ENCODE measurements at regions not wholly inside any gene's neighbourhood (a gene's known extent, or its start where the extent isn't known, plus 50 kb on each side); places are given as distances from the start of the nearest gene placed in this dataset.

GRCh38 chr13:85174291-85174690 is 624.9 kb downstream of the SLITRK6 start:
- Histone ChIP-seq H3K27me3 (ENCODE audit: control insufficient read depth, insufficient read depth, low read length) (no peaks in the 10 kb centered on the region), H3K27ac (ENCODE audit: low read depth, low read length) (no peak overlapping the region), H3K4me1 (ENCODE audit: control insufficient read depth, insufficient read depth, low read length) (no peaks in the 10 kb centered on the region), H3K4me3 (ENCODE audit: low read depth, low read length) (no peak overlapping the region), H3K36me3 (ENCODE audit: control insufficient read depth, insufficient read depth, low read length) (no peaks in the 10 kb centered on the region), H3K9me3 (ENCODE audit: control insufficient read depth, insufficient read depth, low read length) (peaks cover 2% of the 10 kb centered on the region)
- no peak for DNase-seq (ENCODE audit: low read depth in 4 of 6, low spot score in 6 of 6)
- WGBS (ENCODE audit: insufficient coverage): no CpG with 5 or more reads among the region's 1 CpG

- Histone ChIP-seq H3K9me3 (ENCODE audit: control insufficient read depth, insufficient read depth, low read length) (no peaks in the 10 kb centered on the region), H3K27ac (ENCODE audit: low read depth, low read length) (no peak overlapping the region), H3K36me3 (ENCODE audit: control insufficient read depth, insufficient read depth, low read length) (no peaks in the 10 kb centered on the region), H3K4me3 (ENCODE audit: low read depth, low read length) (no peak overlapping the region), H3K4me1 (ENCODE audit: control insufficient read depth, insufficient read depth, low read length) (no peaks in the 10 kb centered on the region), H3K27me3 (ENCODE audit: control insufficient read depth, insufficient read depth, low read length) (no peaks in the 10 kb centered on the region)
- 67% methylated on average over 1 of the region's 1 CpG for WGBS (ENCODE audit: insufficient coverage)
- peak in 2 of 6 donors; percentile 3 to 4 for DNase-seq (ENCODE audit: low read depth in 4 of 6, low spot score in 6 of 6)
Observed at GRCh38 chr13:85170372-85170771, 628.8 kb downstream of the SLITRK6 start.

- Histone ChIP-seq H3K4me3 (ENCODE audit: low read depth, low read length) (no peak overlapping the region), H3K27me3 (ENCODE audit: control insufficient read depth, insufficient read depth, low read length) (no peaks in the 10 kb centered on the region), H3K27ac (ENCODE audit: low read depth, low read length) (no peak overlapping the region), H3K9me3 (ENCODE audit: control insufficient read depth, insufficient read depth, low read length) (peaks cover 3% of the 10 kb centered on the region), H3K36me3 (ENCODE audit: control insufficient read depth, insufficient read depth, low read length) (no peaks in the 10 kb centered on the region), H3K4me1 (ENCODE audit: control insufficient read depth, insufficient read depth, low read length) (no peaks in the 10 kb centered on the region)
- WGBS (ENCODE audit: insufficient coverage): 100% methylated on average over 1 of the region's 1 CpG
- DNase-seq (ENCODE audit: low read depth in 4 of 6, low spot score in 6 of 6): no peak
Observed at GRCh38 chr13:85166891-85167290, 632.3 kb downstream of the SLITRK6 start.

- H3K27ac ChIP-seq (ENCODE audit: low read depth, low read length): no peak overlapping the region
- WGBS (ENCODE audit: insufficient coverage): 86% methylated on average over 2 of the region's 2 CpGs
- DNase-seq (ENCODE audit: low read depth in 4 of 6, low spot score in 6 of 6): no peak
- H3K9me3 ChIP-seq (ENCODE audit: control insufficient read depth, insufficient read depth, low read length): peaks cover 3% of the 10 kb centered on the region
- no peak overlapping the region for H3K4me3 ChIP-seq (ENCODE audit: low read depth, low read length)
- no peaks in the 10 kb centered on the region for H3K36me3 ChIP-seq (ENCODE audit: control insufficient read depth, insufficient read depth, low read length)
- no peaks in the 10 kb centered on the region for H3K4me1 ChIP-seq (ENCODE audit: control insufficient read depth, insufficient read depth, low read length)
- H3K27me3 ChIP-seq (ENCODE audit: control insufficient read depth, insufficient read depth, low read length): no peaks in the 10 kb centered on the region
Observed at GRCh38 chr13:85163063-85163462, 636.2 kb downstream of the SLITRK6 start.

GRCh38 chr13:85148009-85148408 is 651.2 kb downstream of the SLITRK6 start:
- H3K36me3 ChIP-seq (ENCODE audit: control insufficient read depth, insufficient read depth, low read length): no peaks in the 10 kb centered on the region
- 10% methylated on average over 2 of the region's 4 CpGs for WGBS (ENCODE audit: insufficient coverage)
- H3K27me3 ChIP-seq (ENCODE audit: control insufficient read depth, insufficient read depth, low read length): no peaks in the 10 kb centered on the region
- no peaks in the 10 kb centered on the region for H3K4me1 ChIP-seq (ENCODE audit: control insufficient read depth, insufficient read depth, low read length)
- no peak overlapping the region for H3K4me3 ChIP-seq (ENCODE audit: low read depth, low read length)
- H3K9me3 ChIP-seq (ENCODE audit: control insufficient read depth, insufficient read depth, low read length): no peaks in the 10 kb centered on the region
- no peak overlapping the region for H3K27ac ChIP-seq (ENCODE audit: low read depth, low read length)
- DNase-seq (ENCODE audit: low read depth in 4 of 6, low spot score in 6 of 6): peak in 5 of 6 donors; percentile 7 to 78 (median 22)

GRCh38 chr13:85142351-85142927 is 656.8 kb downstream of the SLITRK6 start:
- Histone ChIP-seq H3K4me1 (ENCODE audit: control insufficient read depth, insufficient read depth, low read length) (no peaks in the 10 kb centered on the region), H3K36me3 (ENCODE audit: control insufficient read depth, insufficient read depth, low read length) (no peaks in the 10 kb centered on the region), H3K27me3 (ENCODE audit: control insufficient read depth, insufficient read depth, low read length) (no peaks in the 10 kb centered on the region), H3K9me3 (ENCODE audit: control insufficient read depth, insufficient read depth, low read length) (no peaks in the 10 kb centered on the region), H3K4me3 (ENCODE audit: low read depth, low read length) (no peak overlapping the region), H3K27ac (ENCODE audit: low read depth, low read length) (no peak overlapping the region)
- WGBS (ENCODE audit: insufficient coverage): no CpG with 5 or more reads among the region's 2 CpGs
- peak in 1 of 6 donors; percentile 54 for DNase-seq (ENCODE audit: low read depth in 4 of 6, low spot score in 6 of 6)

GRCh38 chr13:85141401-85141800 is 657.8 kb downstream of the SLITRK6 start:
- DNase-seq (ENCODE audit: low read depth in 4 of 6, low spot score in 6 of 6): peak in 2 of 6 donors; percentile 20 to 46
- H3K36me3 ChIP-seq (ENCODE audit: control insufficient read depth, insufficient read depth, low read length): no peaks in the 10 kb centered on the region

GRCh38 chr13:85140192-85140591 is 659.0 kb downstream of the SLITRK6 start:
- Histone ChIP-seq H3K4me1 (ENCODE audit: control insufficient read depth, insufficient read depth, low read length) (no peaks in the 10 kb centered on the region), H3K27me3 (ENCODE audit: control insufficient read depth, insufficient read depth, low read length) (no peaks in the 10 kb centered on the region), H3K36me3 (ENCODE audit: control insufficient read depth, insufficient read depth, low read length) (no peaks in the 10 kb centered on the region), H3K27ac (ENCODE audit: low read depth, low read length) (no peak overlapping the region), H3K4me3 (ENCODE audit: low read depth, low read length) (no peak overlapping the region), H3K9me3 (ENCODE audit: control insufficient read depth, insufficient read depth, low read length) (no peaks in the 10 kb centered on the region)
- no peak for DNase-seq (ENCODE audit: low read depth in 4 of 6, low spot score in 6 of 6)
- WGBS (ENCODE audit: insufficient coverage): 69% methylated on average over 1 of the region's 1 CpG

More at GRCh38 chr13:85141401-85141800, 657.8 kb downstream of the SLITRK6 start:
- Histone ChIP-seq H3K4me3 (ENCODE audit: low read depth, low read length) (no peak overlapping the region), H3K27me3 (ENCODE audit: control insufficient read depth, insufficient read depth, low read length) (no peaks in the 10 kb centered on the region), H3K4me1 (ENCODE audit: control insufficient read depth, insufficient read depth, low read length) (no peaks in the 10 kb centered on the region), H3K27ac (ENCODE audit: low read depth, low read length) (no peak overlapping the region), H3K9me3 (ENCODE audit: control insufficient read depth, insufficient read depth, low read length) (no peaks in the 10 kb centered on the region)
- WGBS (ENCODE audit: insufficient coverage): 40% methylated on average over 1 of the region's 2 CpGs

- DNase-seq (ENCODE audit: low read depth in 4 of 6, low spot score in 6 of 6): no peak
- Histone ChIP-seq H3K36me3 (ENCODE audit: control insufficient read depth, insufficient read depth, low read length) (no peaks in the 10 kb centered on the region), H3K27me3 (ENCODE audit: control insufficient read depth, insufficient read depth, low read length) (no peaks in the 10 kb centered on the region), H3K4me3 (ENCODE audit: low read depth, low read length) (no peak overlapping the region), H3K9me3 (ENCODE audit: control insufficient read depth, insufficient read depth, low read length) (no peaks in the 10 kb centered on the region), H3K27ac (ENCODE audit: low read depth, low read length) (no peak overlapping the region), H3K4me1 (ENCODE audit: control insufficient read depth, insufficient read depth, low read length) (no peaks in the 10 kb centered on the region)
- WGBS (ENCODE audit: insufficient coverage): no CpG with 5 or more reads among the region's 1 CpG
Observed at GRCh38 chr13:85137516-85137915, 661.7 kb downstream of the SLITRK6 start.

- DNase-seq (ENCODE audit: low read depth in 4 of 6, low spot score in 6 of 6): no peak
- no peaks in the 10 kb centered on the region for H3K27me3 ChIP-seq (ENCODE audit: control insufficient read depth, insufficient read depth, low read length)
- no peaks in the 10 kb centered on the region for H3K4me1 ChIP-seq (ENCODE audit: control insufficient read depth, insufficient read depth, low read length)
- H3K27ac ChIP-seq (ENCODE audit: low read depth, low read length): no peak overlapping the region
- H3K9me3 ChIP-seq (ENCODE audit: control insufficient read depth, insufficient read depth, low read length): no peaks in the 10 kb centered on the region
- H3K36me3 ChIP-seq (ENCODE audit: control insufficient read depth, insufficient read depth, low read length): no peaks in the 10 kb centered on the region
- 80% methylated on average over 3 of the region's 6 CpGs for WGBS (ENCODE audit: insufficient coverage)
- no peak overlapping the region for H3K4me3 ChIP-seq (ENCODE audit: low read depth, low read length)
Observed at GRCh38 chr13:85132986-85133385, 666.2 kb downstream of the SLITRK6 start.

Data from spinal cord (tissue), 9 donors.